Right ventricle myocardium inferior (tissue), 1 donor: ENCODE measurements at regions not wholly inside any gene's neighbourhood (a gene's known extent, or its start where the extent isn't known, plus 50 kb on each side); places are given as distances from the start of the nearest gene placed in this dataset.
"Not testable (repeated sequence)": the region's sequence is repeated elsewhere in the genome, so short reads cannot be mapped to it uniquely, and the experiment has no call there.

Source experiments
- ATAC-seq: fragments of 200-7000 bp; cut with Tn5 transposase; one replicate; pipeline ENCODE4 v1.9.1; 2020; ENCODE audit warnings: mild to moderate bottlenecking, moderate library complexity
- DNase-seq: peaks from one replicate; pipeline ENCODE4 v3.0.0; 2021; ENCODE audit errors: missing footprints
- intact Hi-C: fragments of 100-400 bp; cut with DNase I; formaldehyde crosslinking; loops from one replicate; pipeline ENCODE4 v1.11.0; 2022
- donor health status: DM: no; HTN: yes; CAD: no; lungs with severe emphysema.

DNA sequence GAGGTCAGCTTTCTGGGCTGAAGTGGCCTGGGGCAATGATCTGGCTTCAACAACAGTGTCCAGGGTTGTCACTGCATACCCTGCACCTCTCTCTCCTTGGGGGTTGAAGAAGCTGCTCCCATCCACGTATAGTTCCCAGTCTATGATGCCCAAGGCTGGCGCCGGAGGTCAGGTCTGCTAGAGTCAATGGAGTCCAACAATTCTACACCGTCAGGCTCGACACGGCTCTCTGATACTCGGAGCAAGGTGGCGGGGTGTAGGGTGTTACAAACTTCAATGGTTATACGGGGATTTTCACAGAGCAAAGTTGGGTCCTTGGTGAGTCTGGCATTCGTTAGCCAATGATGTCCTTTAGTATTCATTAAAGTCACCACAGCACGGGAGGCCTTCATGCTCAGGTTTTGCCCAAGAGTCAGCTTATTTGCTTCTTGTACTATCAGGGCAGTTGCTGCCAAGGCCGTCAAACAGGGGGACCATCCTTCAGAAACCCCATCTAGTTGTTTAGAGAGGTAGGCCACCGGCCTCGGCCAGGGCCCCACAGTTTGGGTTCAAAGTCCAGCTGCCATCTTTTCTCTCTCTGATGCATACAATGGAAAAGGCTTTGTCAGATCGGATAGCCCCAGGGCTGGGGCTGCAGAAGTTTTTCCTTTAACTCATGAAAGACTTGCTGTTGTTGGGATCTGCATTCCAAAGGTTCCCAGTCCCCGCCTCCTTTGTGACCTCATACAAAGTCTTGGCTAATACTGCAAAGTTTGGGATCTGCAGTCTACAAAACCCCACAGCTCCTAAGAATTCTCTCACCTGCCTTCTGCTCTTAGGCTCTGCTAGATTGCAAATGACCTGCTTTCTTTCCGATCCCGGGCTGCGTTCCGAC, 128.1 kb downstream of the ADRA2C start:
- intact Hi-C loops, ATAC-seq, DNase-seq: not testable (repeated sequence)

GRCh38 chr4:3896441-3896840, 130.3 kb downstream of the ADRA2C start:
- no peak for ATAC-seq
- no peak for DNase-seq
- intact Hi-C loops, result no loop called here

DNA sequence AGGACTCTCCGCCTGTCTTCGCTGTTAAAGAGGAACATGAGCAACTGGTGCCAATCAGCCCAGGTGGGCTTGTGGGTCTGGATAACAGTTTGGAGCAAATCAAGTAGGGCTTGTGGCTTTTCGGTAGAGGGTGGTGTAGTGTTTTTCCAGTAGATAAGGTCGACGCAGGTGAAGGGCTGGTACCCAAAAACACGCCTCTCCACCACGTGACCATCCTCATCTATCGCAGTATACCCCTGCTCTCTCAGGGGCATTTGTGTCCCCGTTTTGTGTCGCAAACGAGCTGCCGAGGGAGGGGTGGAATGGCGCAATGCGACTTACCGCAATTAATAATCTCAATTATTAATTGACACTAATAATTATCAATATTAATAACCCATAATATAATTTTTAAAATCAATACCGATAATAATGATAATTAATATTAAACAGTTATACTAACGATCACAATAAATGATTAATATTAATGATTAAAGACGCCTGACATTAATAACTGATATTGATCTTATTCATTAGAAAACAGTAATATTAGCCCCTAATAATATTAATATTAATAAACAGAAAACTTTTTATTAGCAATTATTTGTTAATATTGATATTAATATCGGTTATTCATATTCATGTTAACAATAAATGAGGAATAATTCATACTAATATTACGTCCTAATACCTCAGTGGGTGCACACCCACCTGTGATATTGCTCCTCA, 130.8 kb downstream of the ADRA2C start:
- ATAC-seq, DNase-seq, intact Hi-C loops: not testable (repeated sequence)

- intact Hi-C loops, result no loop called here
- DNase-seq (no peak), ATAC-seq (no peak)
Observed at GRCh38 chr4:3898098-3898497, 131.9 kb downstream of the ADRA2C start.

GRCh38 chr4:3898928-3899327, 132.7 kb downstream of the ADRA2C start:
- ATAC-seq, intact Hi-C loops, DNase-seq: not testable (repeated sequence)

- ATAC-seq, intact Hi-C loops, DNase-seq: not testable (repeated sequence)
Observed at GRCh38 chr4:3904264-3904955, 138.2 kb downstream of the ADRA2C start.

DNA sequence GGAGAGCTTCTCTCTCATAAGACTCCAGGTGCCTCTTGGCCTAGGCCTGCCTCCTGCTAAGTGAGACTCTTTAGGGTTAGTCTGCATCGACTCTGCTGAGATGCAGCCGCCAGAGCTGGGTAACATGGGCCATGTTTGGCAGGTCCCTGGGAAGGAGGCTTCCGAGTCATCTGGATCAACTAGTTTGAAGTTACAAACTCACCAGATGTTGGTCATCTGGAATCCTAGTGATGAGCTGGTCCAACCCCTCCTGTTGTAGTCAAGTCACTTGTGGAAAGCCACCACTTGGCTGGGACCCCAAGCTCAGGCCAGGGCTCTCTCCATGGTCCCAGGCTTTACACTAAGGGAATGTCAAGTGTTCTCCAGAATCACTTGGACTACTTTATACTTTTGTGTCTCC, 143.4 kb downstream of the ADRA2C start:
- ATAC-seq, DNase-seq, intact Hi-C loops: not testable (repeated sequence)

DNA sequence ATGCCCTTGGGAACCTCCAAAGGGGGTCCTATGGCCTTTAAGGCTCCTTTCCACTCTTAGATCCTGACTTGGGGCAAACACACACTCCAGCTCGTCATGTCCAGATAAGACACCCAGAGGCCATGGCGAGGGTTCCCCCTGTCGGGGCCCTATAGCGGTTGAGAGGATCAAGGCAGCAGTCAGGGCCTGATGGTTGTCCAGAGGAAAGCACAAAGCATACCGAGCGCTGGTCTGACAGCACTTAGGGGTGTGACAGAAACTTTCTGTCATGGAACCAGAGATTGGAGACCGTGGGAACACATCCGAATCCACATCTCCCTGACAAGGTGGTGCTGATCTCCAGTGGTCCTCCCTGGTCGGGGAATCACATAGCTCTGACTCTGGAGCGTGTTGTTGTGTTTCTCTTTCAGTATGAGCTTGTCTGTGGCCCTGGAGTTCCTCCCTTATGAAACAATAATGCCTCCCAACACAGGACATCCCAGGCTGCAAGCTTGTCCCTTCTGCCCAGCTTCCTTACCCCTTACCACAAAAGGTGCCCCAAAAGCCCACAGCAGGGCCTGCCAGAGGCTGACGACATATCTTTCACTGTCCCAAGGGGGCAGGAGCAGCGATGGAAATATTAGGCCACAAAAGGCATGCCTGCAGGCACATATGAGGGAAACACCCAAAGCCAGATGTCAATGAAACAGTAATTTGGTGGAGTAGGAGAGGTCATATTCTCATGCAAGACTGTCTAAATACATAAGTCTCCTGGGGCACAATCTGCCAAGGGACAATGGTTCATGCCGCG, 144.2 kb downstream of the ADRA2C start:
- ATAC-seq, result not testable (repeated sequence)

GRCh38 chr4:3911252-3911856, 145.2 kb downstream of the ADRA2C start:
- intact Hi-C loops, result no loop called here
- DNase-seq, result no peak
- no peak for ATAC-seq

More for the DNA sequence above, 144.2 kb downstream of the ADRA2C start:
- DNase-seq, intact Hi-C loops: not testable (repeated sequence)

GRCh38 chr4:3914511-3914910, 148.3 kb downstream of the ADRA2C start:
- ATAC-seq, DNase-seq, intact Hi-C loops: not testable (repeated sequence)

DNA sequence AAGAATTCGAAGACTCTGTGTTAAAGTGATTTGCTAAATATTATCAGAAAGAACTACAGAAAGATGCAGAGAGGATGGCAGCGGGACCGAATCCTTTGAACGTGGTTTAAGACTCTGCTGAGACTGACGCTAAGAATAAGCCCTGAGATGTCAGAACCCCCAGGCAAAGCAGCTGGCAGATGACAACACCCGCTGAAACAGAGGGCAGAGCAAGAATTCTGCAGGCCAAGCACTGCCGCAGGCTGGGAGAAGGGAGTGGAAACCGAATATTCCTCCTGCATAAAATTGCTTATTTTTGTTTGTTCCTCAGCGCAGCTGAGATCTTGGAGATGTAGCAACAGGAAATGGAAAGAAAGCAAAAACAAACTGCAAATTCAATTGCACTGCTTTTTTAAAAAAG, 153.3 kb downstream of the ADRA2C start:
- ATAC-seq, intact Hi-C loops, DNase-seq: not testable (repeated sequence)

GRCh38 chr4:3921902-3922301, 155.7 kb downstream of the ADRA2C start:
- intact Hi-C loops, DNase-seq, ATAC-seq: not testable (repeated sequence)

DNA sequence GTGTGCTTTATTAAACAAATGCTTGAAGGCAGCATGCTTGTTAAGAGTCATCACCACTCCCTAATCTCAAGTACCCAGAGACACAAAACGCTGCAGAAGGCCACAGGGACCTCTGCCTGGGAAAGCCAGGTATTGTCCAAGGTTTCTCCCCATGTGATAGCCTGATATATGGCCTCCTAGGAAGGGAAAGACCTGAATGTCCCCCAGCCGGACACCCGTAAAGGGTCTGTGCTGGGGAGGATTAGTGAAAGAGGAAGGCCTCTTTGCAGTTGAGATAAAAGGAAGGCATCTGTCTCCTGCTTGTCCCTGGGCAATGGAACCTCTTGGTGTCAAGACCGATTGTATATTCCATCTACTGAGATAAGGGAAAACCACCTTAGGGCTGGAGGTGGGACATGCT, 159.7 kb downstream of the ADRA2C start:
- intact Hi-C loops, DNase-seq, ATAC-seq: not testable (repeated sequence)

DNA sequence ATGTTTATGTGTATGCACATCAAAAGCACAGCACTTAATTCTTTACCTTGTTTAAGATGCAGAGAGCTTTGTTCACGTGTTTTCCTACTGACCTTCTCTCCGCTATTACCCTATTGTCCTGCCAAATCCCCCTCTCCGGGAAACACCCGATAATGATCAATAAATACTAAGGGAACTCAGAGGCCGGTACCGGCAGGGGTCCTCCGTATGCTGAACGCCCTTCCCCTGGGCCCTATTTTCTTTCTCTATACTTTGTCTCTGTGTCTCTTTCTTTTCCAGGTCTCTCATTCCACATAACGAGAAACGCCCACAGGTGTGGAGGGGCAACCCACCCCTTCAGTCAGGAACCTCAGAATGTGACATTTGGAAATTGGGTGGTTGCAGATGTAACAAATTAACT, 160.1 kb downstream of the ADRA2C start:
- intact Hi-C loops, ATAC-seq, DNase-seq: not testable (repeated sequence)

DNA sequence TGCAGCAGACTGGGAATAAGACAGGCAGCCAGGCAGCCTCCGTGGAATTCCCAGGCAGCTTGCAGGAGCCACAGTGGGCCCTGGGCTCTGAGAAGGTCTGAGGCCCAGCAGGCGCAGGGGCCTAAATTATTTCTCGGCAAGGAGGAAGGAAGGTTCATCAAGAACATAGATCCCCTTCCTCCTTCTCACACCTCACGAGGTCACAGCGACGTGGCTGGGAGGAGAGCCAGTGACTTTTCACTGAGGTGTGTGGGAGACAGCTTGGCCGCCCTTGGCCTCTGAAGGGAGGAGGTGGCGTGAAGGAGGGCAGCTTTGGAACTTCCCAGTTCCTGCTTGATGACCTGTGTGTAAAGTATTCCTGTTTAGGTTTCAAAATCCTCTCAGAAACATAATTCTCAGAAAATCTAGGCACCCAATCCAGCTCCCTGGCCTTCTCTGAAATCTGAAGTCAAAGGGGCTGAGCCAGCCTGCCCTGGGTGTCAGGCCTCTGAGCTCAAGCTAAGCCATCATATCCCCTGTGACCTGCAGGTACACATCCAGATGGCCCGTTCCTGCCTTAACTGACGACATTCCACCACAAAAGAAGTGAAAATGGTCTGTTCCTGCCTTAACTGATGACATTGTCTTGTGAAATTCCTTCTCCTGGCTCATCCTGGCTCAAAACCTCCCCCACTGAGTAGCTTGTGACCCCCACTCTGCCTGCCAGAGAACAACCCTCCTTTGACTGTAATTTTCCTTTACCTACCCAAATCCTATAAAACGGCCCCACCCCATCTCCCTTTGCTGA, 161.0 kb downstream of the ADRA2C start:
- intact Hi-C loops, DNase-seq, ATAC-seq: not testable (repeated sequence)

GRCh38 chr4:3929431-3929830, 163.2 kb downstream of the ADRA2C start:
- DNase-seq, ATAC-seq, intact Hi-C loops: not testable (repeated sequence)

DNA sequence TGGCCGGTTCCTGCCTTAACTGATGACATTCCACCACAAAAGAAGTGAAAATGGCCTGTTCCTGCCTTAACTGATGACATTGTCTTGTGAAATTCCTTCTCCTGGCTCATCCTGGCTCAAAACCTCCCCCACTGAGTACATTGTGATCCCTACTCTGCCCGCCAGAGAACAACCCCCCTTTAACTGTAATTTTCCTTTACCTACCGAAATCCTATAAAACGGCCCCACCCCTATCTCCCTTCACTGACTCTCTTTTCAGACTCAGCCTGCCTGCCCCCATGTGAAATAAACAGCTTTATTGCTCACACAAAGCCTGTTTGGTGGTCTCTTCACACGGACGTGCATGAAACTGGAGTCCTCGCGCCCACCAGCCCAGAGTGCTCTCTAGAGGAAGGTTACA, 166.5 kb downstream of the ADRA2C start:
- intact Hi-C loops, ATAC-seq, DNase-seq: not testable (repeated sequence)
